ENCODE measurements at regions not wholly inside any gene's neighbourhood (a gene's known extent, or its start where the extent isn't known, plus 50 kb on each side); places are given as distances from the start of the nearest gene placed in this dataset.

- no peak for DNase-seq (ENCODE audit: low spot score in 2 of 2)
- intact Hi-C loops (cut with DNase I; ENCODE audit: low total_unique reads): no loop called here
- 57 to 71% methylated on average over 3 of the region's 3 CpGs for WGBS, 2 donors
Measured at GRCh38 chr1:98099501-98099900, 178.7 kb upstream of the DPYD start.

GRCh38 chr1:98098473-98098872 lies 177.6 kb upstream of the DPYD start:
- no peak overlapping the region for H3K4me3 ChIP-seq (ENCODE audit: low read depth, poor library complexity, severe bottlenecking)
- no peak for DNase-seq (ENCODE audit: low spot score in 2 of 2)
- intact Hi-C loops (cut with DNase I; ENCODE audit: low total_unique reads): no loop called here
- TF ChIP-seq, protein P1, sequence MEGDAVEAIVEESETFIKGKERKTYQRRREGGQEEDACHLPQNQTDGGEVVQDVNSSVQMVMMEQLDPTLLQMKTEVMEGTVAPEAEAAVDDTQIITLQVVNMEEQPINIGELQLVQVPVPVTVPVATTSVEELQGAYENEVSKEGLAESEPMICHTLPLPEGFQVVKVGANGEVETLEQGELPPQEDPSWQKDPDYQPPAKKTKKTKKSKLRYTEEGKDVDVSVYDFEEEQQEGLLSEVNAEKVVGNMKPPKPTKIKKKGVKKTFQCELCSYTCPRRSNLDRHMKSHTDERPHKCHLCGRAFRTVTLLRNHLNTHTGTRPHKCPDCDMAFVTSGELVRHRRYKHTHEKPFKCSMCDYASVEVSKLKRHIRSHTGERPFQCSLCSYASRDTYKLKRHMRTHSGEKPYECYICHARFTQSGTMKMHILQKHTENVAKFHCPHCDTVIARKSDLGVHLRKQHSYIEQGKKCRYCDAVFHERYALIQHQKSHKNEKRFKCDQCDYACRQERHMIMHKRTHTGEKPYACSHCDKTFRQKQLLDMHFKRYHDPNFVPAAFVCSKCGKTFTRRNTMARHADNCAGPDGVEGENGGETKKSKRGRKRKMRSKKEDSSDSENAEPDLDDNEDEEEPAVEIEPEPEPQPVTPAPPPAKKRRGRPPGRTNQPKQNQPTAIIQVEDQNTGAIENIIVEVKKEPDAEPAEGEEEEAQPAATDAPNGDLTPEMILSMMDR (IDR thresholded peaks at IDR 0.05): no peak
- TF ChIP-seq POLR2A (IDR thresholded peaks at IDR 0.05): no peak

More at GRCh38 chr1:98099501-98099900, 178.7 kb upstream of the DPYD start:
- no peak overlapping the region for H3K4me3 ChIP-seq (ENCODE audit: low read depth, poor library complexity, severe bottlenecking)
- TF ChIP-seq, protein P1 (IDR thresholded peaks at IDR 0.05): no peak
- no peak for TF ChIP-seq POLR2A (IDR thresholded peaks at IDR 0.05)

DNA sequence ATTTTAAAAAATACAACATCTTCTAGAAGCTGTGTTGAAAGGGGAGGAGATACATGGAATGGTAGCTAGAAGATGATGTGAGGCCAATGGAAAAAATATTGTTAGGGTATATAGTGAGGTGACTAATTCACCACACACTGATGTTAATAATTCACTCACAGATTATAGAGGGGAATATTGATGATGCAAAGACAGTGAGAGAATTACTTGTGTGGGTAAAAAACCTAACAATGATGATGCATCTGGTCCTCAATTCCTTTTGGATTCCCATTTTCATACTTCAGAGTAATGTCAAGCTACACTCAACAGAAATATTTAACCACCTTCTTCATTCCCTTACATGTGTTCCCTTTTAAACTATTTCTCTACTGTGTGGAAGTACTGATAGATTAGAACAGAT lies 169.5 kb upstream of the DPYD start:
- H3K4me3 ChIP-seq (ENCODE audit: low read depth, poor library complexity, severe bottlenecking): no peak overlapping the region
- intact Hi-C loops (cut with DNase I; ENCODE audit: low total_unique reads): no loop called here
- no peak for TF ChIP-seq POLR2A (IDR thresholded peaks at IDR 0.05)
- TF ChIP-seq, protein P1 (IDR thresholded peaks at IDR 0.05): no peak
- DNase-seq (ENCODE audit: low spot score in 2 of 2): no peak

- TF ChIP-seq POLR2A (IDR thresholded peaks at IDR 0.05): no peak
- TF ChIP-seq, protein P1 (IDR thresholded peaks at IDR 0.05): no peak
- 75 to 81% methylated on average over 3 of the region's 3 CpGs for WGBS, 2 donors
Measured at GRCh38 chr1:98088381-98088780, 167.5 kb upstream of the DPYD start.

DNA sequence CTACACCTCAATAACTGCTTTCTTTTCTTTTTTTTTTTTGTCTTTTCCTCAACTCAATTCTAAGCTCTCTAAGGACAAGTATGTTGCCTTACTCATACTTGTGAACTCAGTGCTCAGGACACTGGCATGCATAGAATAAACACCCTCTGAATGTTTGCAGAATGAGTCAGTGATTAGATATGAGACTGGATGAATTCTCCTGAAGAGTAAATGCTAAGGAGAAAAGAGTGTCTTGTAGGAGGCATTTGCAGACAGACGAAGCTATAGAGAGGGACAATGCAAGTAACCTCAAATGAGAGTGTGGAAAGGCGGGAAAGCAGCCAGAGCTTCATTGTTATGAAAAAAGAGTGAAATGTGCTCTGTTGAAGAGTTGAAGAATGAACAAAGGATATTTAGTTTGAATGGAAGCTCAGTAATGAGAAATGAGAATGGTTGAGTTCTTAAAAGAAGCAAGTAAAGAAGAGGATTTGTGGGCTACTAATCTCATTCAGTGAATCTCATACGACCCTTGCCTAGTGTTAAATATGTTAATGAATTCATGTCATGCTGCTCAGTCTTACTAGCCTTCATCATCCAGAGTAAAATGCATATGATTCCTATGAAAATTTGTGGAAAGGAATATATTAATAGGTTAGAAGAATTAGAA lies 166.1 kb upstream of the DPYD start:
- TF ChIP-seq POLR2A (IDR thresholded peaks at IDR 0.05): no peak
- TF ChIP-seq, protein P1 (IDR thresholded peaks at IDR 0.05): no peak
- DNase-seq (ENCODE audit: low spot score in 2 of 2): no peak
- intact Hi-C loops (cut with DNase I; ENCODE audit: low total_unique reads): loop anchor here (5.0 kb wide), 1 partner anchor 1885 kb away; no protein-coding TSS in a partner anchor
- WGBS, 2 donors: 75 to 78% methylated on average over 3 of the region's 3 CpGs
- no peak overlapping the region for H3K4me3 ChIP-seq (ENCODE audit: low read depth, poor library complexity, severe bottlenecking)

More at GRCh38 chr1:98088381-98088780, 167.5 kb upstream of the DPYD start:
- intact Hi-C loops (cut with DNase I; ENCODE audit: low total_unique reads): loop anchor here (5.0 kb wide), 1 partner anchor 1884 kb away; no protein-coding TSS in a partner anchor
- no peak for DNase-seq (ENCODE audit: low spot score in 2 of 2)
- no peak overlapping the region for H3K4me3 ChIP-seq (ENCODE audit: low read depth, poor library complexity, severe bottlenecking)

GRCh38 chr1:98086156-98086555 lies 165.3 kb upstream of the DPYD start:
- TF ChIP-seq, protein P1 (IDR thresholded peaks at IDR 0.05): no peak
- no peak for TF ChIP-seq POLR2A (IDR thresholded peaks at IDR 0.05)
- intact Hi-C loops (cut with DNase I; ENCODE audit: low total_unique reads): loop anchor here (5.0 kb wide), 1 partner anchor 1886 kb away; no protein-coding TSS in a partner anchor
- DNase-seq (ENCODE audit: low spot score in 2 of 2): no peak
- no peak overlapping the region for H3K4me3 ChIP-seq (ENCODE audit: low read depth, poor library complexity, severe bottlenecking)
- WGBS, 2 donors: 78 to 90% methylated on average over 1 of the region's 1 CpG
